GM23338 (cell line): ENCODE measurements at regions not wholly inside any gene's neighbourhood (a gene's known extent, or its start where the extent isn't known, plus 50 kb on each side); places are given as distances from the start of the nearest gene placed in this dataset.

ENCODE experiments used
- ATAC-seq: fragments of 200-7000 bp; cut with Tn5 transposase; 3 replicates; pipeline ENCODE4 v1.9.1; 2020
- DNase-seq: peaks from one replicate; pipeline ENCODE4 v3.0.0-alpha.2; 2015; ENCODE audit warnings: low spot score
- H2AFZ ChIP-seq: fragments of 200-600 bp; sonication (generic); 2 replicates; pipeline ENCODE4 v1.8.0; 2016; ENCODE audit warnings: antibody characterized with exemption, mild to moderate bottlenecking, moderate library complexity
- H3F3A ChIP-seq: fragments of 200-600 bp; sonication (generic); replicated peaks from 2 replicates; pipeline ENCODE4 v1.8.0; 2017; ENCODE audit warnings: antibody characterized with exemption, mixed run types, low read depth
- H3K27ac ChIP-seq: fragments of 200-600 bp; sonication (generic); 2 replicates; pipeline ENCODE4 v1.6.1; 2016; ENCODE audit warnings: low read depth
- H3K27me3 ChIP-seq: fragments of 200-600 bp; sonication (generic); 2 replicates; pipeline ENCODE4 v1.8.0; 2016; ENCODE audit warnings: mild to moderate bottlenecking, mixed run types, moderate library complexity; ENCODE audit not compliant: insufficient read depth
- H3K36me3 ChIP-seq: fragments of 200-600 bp; sonication (generic); 2 replicates; pipeline ENCODE4 v1.8.0; 2016; ENCODE audit warnings: mild to moderate bottlenecking; ENCODE audit not compliant: insufficient read depth
- H3K4me1 ChIP-seq: fragments of 200-600 bp; sonication (generic); 2 replicates; pipeline ENCODE4 v1.8.0; 2016; ENCODE audit warnings: mild to moderate bottlenecking, moderate library complexity; ENCODE audit not compliant: insufficient read depth
- H3K4me2 ChIP-seq: fragments of 200-600 bp; sonication (generic); 2 replicates; pipeline ENCODE4 v1.7.1; 2017; ENCODE audit warnings: mixed run types
- H3K4me3 ChIP-seq: fragments of 200-600 bp; sonication (generic); 2 replicates; pipeline ENCODE4 v1.6.1; 2016; ENCODE audit warnings: mixed run types
- H3K79me2 ChIP-seq: fragments of 200-600 bp; sonication (generic); replicated peaks from 2 replicates; pipeline ENCODE4 v1.8.0; 2017; ENCODE audit warnings: mild to moderate bottlenecking; ENCODE audit not compliant: insufficient read depth
- H3K9me2 ChIP-seq: fragments of 200-600 bp; sonication (generic); 2 replicates; pipeline ENCODE4 v1.8.0; 2017; ENCODE audit not compliant: insufficient read depth
- H4K20me1 ChIP-seq: fragments of 200-600 bp; sonication (generic); replicated peaks from 2 replicates; pipeline ENCODE4 v1.8.0; 2017; ENCODE audit warnings: mild to moderate bottlenecking; ENCODE audit not compliant: insufficient read depth
- H3K27ac Mint-ChIP-seq: 2 replicates; pipeline ENCODE4 v1.8.0; 2020; ENCODE audit warnings: inconsistent platforms, mild to moderate bottlenecking, moderate library complexity, mixed read lengths
- H3K27me3 Mint-ChIP-seq: 3 replicates; pipeline ENCODE4 v1.8.0; 2022; ENCODE audit warnings: low read depth, mild to moderate bottlenecking, moderate library complexity, mixed read lengths, inconsistent platforms; ENCODE audit not compliant: insufficient read depth, poor library complexity
- H3K36me3 Mint-ChIP-seq: 3 replicates; pipeline ENCODE4 v1.8.0; 2021; ENCODE audit warnings: low read depth, mild to moderate bottlenecking, inconsistent platforms, moderate library complexity, mixed read lengths
- H3K4me1 Mint-ChIP-seq: 3 replicates; pipeline ENCODE4 v1.8.0; 2020; ENCODE audit warnings: mild to moderate bottlenecking, inconsistent platforms, mixed read lengths
- H3K4me3 Mint-ChIP-seq: 3 replicates; pipeline ENCODE4 v1.8.0; 2021; ENCODE audit warnings: moderate library complexity, mild to moderate bottlenecking, inconsistent platforms, mixed read lengths
- H3K9me3 Mint-ChIP-seq: 3 replicates; pipeline ENCODE4 v1.8.0; 2020; ENCODE audit warnings: moderate library complexity, mild to moderate bottlenecking, inconsistent platforms, mixed read lengths
- EZH2 ChIP-seq: fragments of 200-600 bp; sonication (generic); IDR thresholded peaks from one replicate; pipeline ENCODE4 v1.8.0; 2017; ENCODE audit warnings: antibody characterized with exemption, mild to moderate bottlenecking, low read depth; ENCODE audit not compliant: unreplicated experiment
- NANOG ChIP-seq: IDR thresholded peaks from 2 replicates; pipeline ENCODE4 v1.6.1; 2016; ENCODE audit warnings: antibody characterized with exemption, borderline replicate concordance
- POLR2AphosphoS5 ChIP-seq: IDR thresholded peaks from 2 replicates; pipeline ENCODE4 v1.6.1; 2016; ENCODE audit warnings: antibody characterized with exemption, low read depth
- ZNF331 ChIP-seq: fragments of 250-450 bp; sonication (Bioruptor Pico); IDR thresholded peaks from 2 replicates; pipeline ENCODE4 v1.5.0; 2020; ENCODE audit warnings: low read depth, mild to moderate bottlenecking, moderate library complexity
- ZNF462 ChIP-seq: fragments of 250-450 bp; sonication (Bioruptor Pico); IDR thresholded peaks from 2 replicates; pipeline ENCODE4 v1.5.0; 2020; ENCODE audit warnings: mild to moderate bottlenecking, moderate library complexity
- TF ChIP-seq, protein P1 (sequence below): IDR thresholded peaks from one replicate; pipeline ENCODE4 v1.6.1; 2018; ENCODE audit warnings: antibody characterized with exemption; ENCODE audit not compliant: unreplicated experiment

DNA sequence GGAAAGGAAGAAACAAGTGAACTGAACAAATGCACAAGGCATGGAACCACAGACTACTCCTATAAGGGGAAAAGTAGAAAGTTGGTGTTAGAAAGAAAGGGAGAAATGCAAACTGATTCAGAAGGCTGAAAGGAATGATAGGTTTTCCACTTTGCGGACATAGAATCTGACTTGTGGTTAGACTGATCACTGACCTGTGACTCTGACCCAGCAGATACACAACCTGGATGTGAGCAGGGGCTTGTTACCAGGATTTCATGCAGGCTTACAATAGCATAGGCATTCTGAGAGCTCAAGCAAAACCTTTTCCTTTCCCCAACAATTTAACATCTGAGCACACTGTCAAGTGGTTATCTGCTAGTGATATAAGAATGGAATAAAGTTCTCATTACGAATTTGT lies 237.0 kb upstream of the CDH20 start:
- no peaks in the 10 kb centered on the region for H3K9me3 Mint-ChIP-seq
- H3K36me3 Mint-ChIP-seq: no peaks in the 10 kb centered on the region
- H3K27me3 Mint-ChIP-seq: no peaks in the 10 kb centered on the region
- H3K27ac Mint-ChIP-seq: no peak overlapping the region; the same call in 1 of the 2 replicates
- H3K27me3 ChIP-seq: no peaks in the 10 kb centered on the region
- H3K79me2 ChIP-seq: no peaks in the 10 kb centered on the region
- H3K4me1 ChIP-seq: no peaks in the 10 kb centered on the region
- H4K20me1 ChIP-seq: no peaks in the 10 kb centered on the region
- no peak overlapping the region for H2AFZ ChIP-seq
- no peak for DNase-seq
- no peaks in the 10 kb centered on the region for H3F3A ChIP-seq
- H3K36me3 ChIP-seq: no peaks in the 10 kb centered on the region
- H3K4me3 ChIP-seq: no peak overlapping the region
- ATAC-seq: no peak
- no peak overlapping the region for H3K4me3 Mint-ChIP-seq
- no peak for TF ChIP-seq EZH2
- TF ChIP-seq ZNF331 (CRISPR knock-in tag): no peak
- no peak for TF ChIP-seq POLR2AphosphoS5
- TF ChIP-seq, protein P1, sequence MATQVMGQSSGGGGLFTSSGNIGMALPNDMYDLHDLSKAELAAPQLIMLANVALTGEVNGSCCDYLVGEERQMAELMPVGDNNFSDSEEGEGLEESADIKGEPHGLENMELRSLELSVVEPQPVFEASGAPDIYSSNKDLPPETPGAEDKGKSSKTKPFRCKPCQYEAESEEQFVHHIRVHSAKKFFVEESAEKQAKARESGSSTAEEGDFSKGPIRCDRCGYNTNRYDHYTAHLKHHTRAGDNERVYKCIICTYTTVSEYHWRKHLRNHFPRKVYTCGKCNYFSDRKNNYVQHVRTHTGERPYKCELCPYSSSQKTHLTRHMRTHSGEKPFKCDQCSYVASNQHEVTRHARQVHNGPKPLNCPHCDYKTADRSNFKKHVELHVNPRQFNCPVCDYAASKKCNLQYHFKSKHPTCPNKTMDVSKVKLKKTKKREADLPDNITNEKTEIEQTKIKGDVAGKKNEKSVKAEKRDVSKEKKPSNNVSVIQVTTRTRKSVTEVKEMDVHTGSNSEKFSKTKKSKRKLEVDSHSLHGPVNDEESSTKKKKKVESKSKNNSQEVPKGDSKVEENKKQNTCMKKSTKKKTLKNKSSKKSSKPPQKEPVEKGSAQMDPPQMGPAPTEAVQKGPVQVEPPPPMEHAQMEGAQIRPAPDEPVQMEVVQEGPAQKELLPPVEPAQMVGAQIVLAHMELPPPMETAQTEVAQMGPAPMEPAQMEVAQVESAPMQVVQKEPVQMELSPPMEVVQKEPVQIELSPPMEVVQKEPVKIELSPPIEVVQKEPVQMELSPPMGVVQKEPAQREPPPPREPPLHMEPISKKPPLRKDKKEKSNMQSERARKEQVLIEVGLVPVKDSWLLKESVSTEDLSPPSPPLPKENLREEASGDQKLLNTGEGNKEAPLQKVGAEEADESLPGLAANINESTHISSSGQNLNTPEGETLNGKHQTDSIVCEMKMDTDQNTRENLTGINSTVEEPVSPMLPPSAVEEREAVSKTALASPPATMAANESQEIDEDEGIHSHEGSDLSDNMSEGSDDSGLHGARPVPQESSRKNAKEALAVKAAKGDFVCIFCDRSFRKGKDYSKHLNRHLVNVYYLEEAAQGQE: no peak
- TF ChIP-seq NANOG: no peak
- TF ChIP-seq ZNF462 (CRISPR knock-in tag): no peak
- H3K27ac ChIP-seq: no peak overlapping the region
- no peaks in the 10 kb centered on the region for H3K4me1 Mint-ChIP-seq
- no peaks in the 10 kb centered on the region for H3K9me2 ChIP-seq
- H3K4me2 ChIP-seq: no peak overlapping the region
